IMR-90 (cell line): ENCODE measurements at regions not wholly inside any gene's neighbourhood (a gene's known extent, or its start where the extent isn't known, plus 50 kb on each side); places are given as distances from the start of the nearest gene placed in this dataset.

ENCODE experiments used
- ATAC-seq: fragments of 200-7000 bp; cut with Tn5 transposase; 2 replicates; pipeline ENCODE4 v1.9.1; 2020; ENCODE audit warnings: low read depth, mild to moderate bottlenecking, moderate library complexity
- BruUV-seq: library from RNA; stranded (reverse); fragments of 400-500 nt; replicated peaks from 2 replicates; lab custom pipeline; 2021; lab: Mats Ljungman, UMichigan
- CTCF ChIA-PET: fragments of 300-600 bp; formaldehyde crosslinking; extraction: SDS; loops from one replicate; lab custom pipeline; 2021; ENCODE audit warnings: antibody characterized with exemption; lab: Yijun Ruan, JAX
- POLR2A ChIA-PET: fragments of 300-600 bp; sonication (Branson Sonifier 250); formaldehyde crosslinking; loops from one replicate; lab custom pipeline; 2022; ENCODE audit warnings: antibody characterized with exemption; ENCODE audit not compliant: unreplicated experiment; lab: Charles Lee
- DNase-seq: peaks from one replicate; pipeline ENCODE4 v3.0.0; 2013
- H2AFZ ChIP-seq: replicated peaks from 2 replicates; pipeline ENCODE3; 2013; ENCODE audit warnings: low read length, mild to moderate bottlenecking; ENCODE audit not compliant: poor library complexity
- H2AK5ac ChIP-seq: 2 replicates; pipeline ENCODE4 v1.6.1; 2013; ENCODE audit warnings: low read depth, low read length, inconsistent platforms
- H2AK9ac ChIP-seq: replicated peaks from 2 replicates; pipeline ENCODE3; 2013; ENCODE audit warnings: mild to moderate bottlenecking, low read depth, low read length, moderate library complexity; ENCODE audit not compliant: poor library complexity
- H2BK120ac ChIP-seq: 2 replicates; pipeline ENCODE4 v1.6.1; 2013; ENCODE audit warnings: low read depth, low read length, inconsistent platforms
- H2BK15ac ChIP-seq: 3 replicates; pipeline ENCODE4 v1.6.1; 2013; ENCODE audit warnings: low read depth, low read length, inconsistent platforms
- H2BK20ac ChIP-seq: 2 replicates; pipeline ENCODE4 v1.6.1; 2013; ENCODE audit warnings: low read depth, mild to moderate bottlenecking, inconsistent platforms, low read length, moderate library complexity
- H2BK5ac ChIP-seq: 2 replicates; pipeline ENCODE4 v1.6.1; 2013; ENCODE audit warnings: mild to moderate bottlenecking, low read depth, low read length, inconsistent platforms; ENCODE audit not compliant: poor library complexity, severe bottlenecking
- H3K14ac ChIP-seq: replicated peaks from 2 replicates; pipeline ENCODE4 v1.6.1; 2013; ENCODE audit warnings: low read depth, low read length, inconsistent platforms
- H3K18ac ChIP-seq: 2 replicates; pipeline ENCODE4 v1.6.1; 2013; ENCODE audit warnings: low read depth, low read length, control low read depth
- H3K23ac ChIP-seq: 2 replicates; pipeline ENCODE4 v1.6.1; 2013; ENCODE audit warnings: low read depth, low read length, inconsistent platforms
- H3K27ac ChIP-seq: 2 replicates; pipeline ENCODE4 v1.5.1; 2013; ENCODE audit warnings: mild to moderate bottlenecking, control low read depth, low read length; ENCODE audit not compliant: insufficient read depth
- H3K27me3 ChIP-seq: 2 replicates; pipeline ENCODE4 v1.6.1; 2013; ENCODE audit warnings: low read length; ENCODE audit not compliant: control insufficient read depth, insufficient read depth
- H3K36me3 ChIP-seq: 2 replicates; pipeline ENCODE4 v1.6.1; 2013; ENCODE audit warnings: low read length, mixed read lengths; ENCODE audit not compliant: control insufficient read depth, insufficient read depth
- H3K4ac ChIP-seq: 2 replicates; pipeline ENCODE4 v1.6.1; 2013; ENCODE audit warnings: low read depth, low read length, inconsistent platforms
- H3K4me1 ChIP-seq: 2 replicates; pipeline ENCODE4 v1.6.1; 2013; ENCODE audit warnings: low read length, mixed read lengths; ENCODE audit not compliant: control insufficient read depth, insufficient read depth
- H3K4me2 ChIP-seq: 2 replicates; pipeline ENCODE4 v1.6.1; 2013; ENCODE audit warnings: low read depth, mild to moderate bottlenecking, control low read depth, low read length, moderate library complexity
- H3K4me3 ChIP-seq: 2 replicates; pipeline ENCODE4 v1.5.1; 2013; ENCODE audit warnings: low read depth, mild to moderate bottlenecking, control low read depth, low read length, moderate library complexity; ENCODE audit not compliant: insufficient read depth
- H3K56ac ChIP-seq: 2 replicates; pipeline ENCODE4 v1.6.1; 2013; ENCODE audit warnings: low read length, inconsistent platforms; ENCODE audit not compliant: insufficient read depth; ENCODE audit errors: extremely low read depth
- H3K79me1 ChIP-seq, 2 experiments: 2 replicates each; pipeline ENCODE4 v1.6.1; 2013; ENCODE audit warnings: low read length in 2 of 2, inconsistent platforms in 1 of 2, low read depth in 1 of 2
- H3K9ac ChIP-seq: 2 replicates; pipeline ENCODE4 v1.6.1; 2013; ENCODE audit warnings: low read depth, low read length, control low read depth
- H3K9me1 ChIP-seq: 2 replicates; pipeline ENCODE4 v1.6.1; 2013; ENCODE audit warnings: low read length, inconsistent platforms; ENCODE audit not compliant: insufficient read depth
- H3K9me3 ChIP-seq: 2 replicates; pipeline ENCODE4 v1.6.1; 2013; ENCODE audit warnings: low read length; ENCODE audit not compliant: control insufficient read depth, insufficient read depth
- H4K20me1 ChIP-seq: 2 replicates; pipeline ENCODE4 v1.6.1; 2013; ENCODE audit warnings: low read length, inconsistent platforms; ENCODE audit not compliant: insufficient read depth
- H4K5ac ChIP-seq: 2 replicates; pipeline ENCODE4 v1.6.1; 2013; ENCODE audit warnings: mild to moderate bottlenecking, low read depth, low read length, control low read depth
- H4K8ac ChIP-seq, 2 experiments: 2 replicates each; pipeline ENCODE4 v1.6.1; 2013; ENCODE audit warnings: low read depth in 2 of 2, low read length in 2 of 2, control low read depth in 1 of 2, inconsistent platforms in 1 of 2
- H4K91ac ChIP-seq: 2 replicates; pipeline ENCODE4 v1.6.1; 2013; ENCODE audit warnings: low read depth, low read length, inconsistent platforms; ENCODE audit not compliant: insufficient read depth
- CHD1 ChIP-seq: IDR thresholded peaks from 2 replicates; pipeline ENCODE4 v1.6.1; 2012; ENCODE audit warnings: low read depth, low read length, improper control_type of control experiment
- CTCF ChIP-seq: conservative IDR thresholded peaks from 2 replicates; pipeline ENCODE4 v1.5.1; 2012; ENCODE audit warnings: mild to moderate bottlenecking, low read depth, low read length, improper control_type of control experiment
- FOS ChIP-seq: fragments of 150-350 bp; IDR thresholded peaks from 2 replicates; pipeline ENCODE4 v1.6.1; 2016; ENCODE audit warnings: low read depth, low read length
- MAFK ChIP-seq: IDR thresholded peaks from 2 replicates; pipeline ENCODE4 v1.6.1; 2012; ENCODE audit warnings: low read depth, low read length, improper control_type of control experiment
- MAZ ChIP-seq: IDR thresholded peaks from 2 replicates; pipeline ENCODE4 v1.6.1; 2012; ENCODE audit warnings: low read depth, mild to moderate bottlenecking, low read length, improper control_type of control experiment, moderate library complexity, borderline replicate concordance
- NFE2L2 ChIP-seq: fragments of 150-350 bp; IDR thresholded peaks from 2 replicates; pipeline ENCODE4 v1.6.1; 2016; ENCODE audit warnings: low read depth, mild to moderate bottlenecking, low read length
- RCOR1 ChIP-seq: IDR thresholded peaks from 2 replicates; pipeline ENCODE4 v1.6.1; 2012; ENCODE audit warnings: mild to moderate bottlenecking, low read length, improper control_type of control experiment; ENCODE audit not compliant: insufficient replicate concordance
- RFX5 ChIP-seq: IDR thresholded peaks from 2 replicates; pipeline ENCODE4 v1.8.0; 2012; ENCODE audit warnings: low read depth, mild to moderate bottlenecking, low read length, moderate library complexity
- SMC3 ChIP-seq: fragments of 150-350 bp; IDR thresholded peaks from 2 replicates; pipeline ENCODE4 v1.6.1; 2016; ENCODE audit warnings: low read depth, mild to moderate bottlenecking, antibody characterized with exemption, low read length, moderate library complexity
- WGBS, 2 experiments: methylation state at CpG; one replicate each; pipeline versions ENCODE4 v1.1.5 to v1.1.7; 2013; ENCODE audit warnings: missing lambda C conversion rate in 2 of 2; ENCODE audit not compliant: insufficient read length in 1 of 2; ENCODE audit errors: extremely low coverage in 2 of 2; 5-methylcytosine and 5-hydroxymethylcytosine counted together
- dilution Hi-C: fragments of 300-500 bp; cut with HindIII; formaldehyde crosslinking; loops from one replicate; pipeline ENCODE4 v1.14.3; 2018; ENCODE audit warnings: low sequenced_read_pairs; ENCODE audit not compliant: unreplicated experiment
- in situ Hi-C: fragments of 300-500 bp; cut with MboI; formaldehyde crosslinking; loops from 3 replicates; pipeline ENCODE4 v1.14.3; 2019; ENCODE audit warnings: low sequenced_read_pairs, inconsistent platforms, mixed read lengths
- intact Hi-C: fragments of 100-400 bp; cut with micrococcal nuclease; formaldehyde crosslinking; loops from 2 replicates; pipeline ENCODE4 v1.10.0; 2022

DNA sequence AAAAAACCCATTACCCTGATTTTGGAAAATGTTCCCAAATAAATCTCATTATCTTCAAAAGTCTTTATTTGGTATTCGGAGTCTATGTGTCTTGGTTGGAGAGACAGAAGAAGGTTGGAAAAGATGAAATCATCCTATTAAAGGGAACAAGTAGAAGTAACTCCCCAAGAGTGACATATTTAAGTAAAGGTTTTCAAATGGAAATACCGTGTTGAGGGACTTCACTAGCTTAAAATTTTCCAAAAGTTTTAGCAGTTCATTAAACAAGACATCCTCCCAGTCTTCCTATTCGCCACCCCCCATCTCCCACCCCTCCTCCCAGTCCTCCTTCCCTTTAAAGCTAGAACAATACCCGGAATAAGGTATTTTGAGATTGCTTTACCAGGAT is 62.7 kb upstream of the CCDC160 start:
- H3K4me1 ChIP-seq, result no peaks in the 10 kb centered on the region
- no peak overlapping the region for H2BK120ac ChIP-seq
- no CpG with 5 or more reads among the region's 4 CpGs for WGBS, 2 experiments
- POLR2A ChIA-PET, result no interaction called here
- no peak for ATAC-seq
- no peak overlapping the region for H2AK9ac ChIP-seq
- no peak overlapping the region for H2BK15ac ChIP-seq
- H3K23ac ChIP-seq, result no peak overlapping the region
- H3K4me3 ChIP-seq, result no peak overlapping the region
- intact Hi-C loops (no loop called here), dilution Hi-C loops (no loop called here), in situ Hi-C loops (no loop called here)
- H3K36me3 ChIP-seq, result no peaks in the 10 kb centered on the region
- H3K9me3 ChIP-seq, result no peaks in the 10 kb centered on the region; the same call in 1 of the 2 replicates
- no peak overlapping the region for H2BK20ac ChIP-seq
- H3K27ac ChIP-seq, result no peak overlapping the region
- H3K4ac ChIP-seq, result no peak overlapping the region
- no peak overlapping the region for H3K14ac ChIP-seq
- no peak overlapping the region for H4K5ac ChIP-seq
- H3K9me1 ChIP-seq, result no peaks in the 10 kb centered on the region
- DNase-seq, result no peak
- CTCF ChIA-PET, result no interaction called here
- TF ChIP-seq CTCF, result no peak
- TF ChIP-seq NFE2L2, result no peak
- no peak for TF ChIP-seq MAZ
- no peak for TF ChIP-seq RFX5
- no peak for TF ChIP-seq FOS
- TF ChIP-seq CHD1, result no peak
- TF ChIP-seq SMC3, result no peak
- no peak for TF ChIP-seq MAFK
- no peak for TF ChIP-seq RCOR1
- no peak overlapping the region for H3K18ac ChIP-seq
- H4K8ac ChIP-seq, result no peak overlapping the region
- no TSS peak for BruUV-seq
- H4K20me1 ChIP-seq, result no peaks in the 10 kb centered on the region
- no peak overlapping the region for H3K9ac ChIP-seq
- H3K56ac ChIP-seq, result no peak overlapping the region
- H3K4me2 ChIP-seq, result no peak overlapping the region
- H3K27me3 ChIP-seq, result peaks cover 13% of the 10 kb centered on the region
- H3K79me1 ChIP-seq, result no peaks in the 10 kb centered on the region
- H2BK5ac ChIP-seq, result no peak overlapping the region
- no peak overlapping the region for H2AK5ac ChIP-seq
- H2AFZ ChIP-seq, result no peak overlapping the region
- H4K91ac ChIP-seq, result no peak overlapping the region
